ENCODE measurements at regions not wholly inside any gene's neighbourhood (a gene's known extent, or its start where the extent isn't known, plus 50 kb on each side); places are given as distances from the start of the nearest gene placed in this dataset.

DNA sequence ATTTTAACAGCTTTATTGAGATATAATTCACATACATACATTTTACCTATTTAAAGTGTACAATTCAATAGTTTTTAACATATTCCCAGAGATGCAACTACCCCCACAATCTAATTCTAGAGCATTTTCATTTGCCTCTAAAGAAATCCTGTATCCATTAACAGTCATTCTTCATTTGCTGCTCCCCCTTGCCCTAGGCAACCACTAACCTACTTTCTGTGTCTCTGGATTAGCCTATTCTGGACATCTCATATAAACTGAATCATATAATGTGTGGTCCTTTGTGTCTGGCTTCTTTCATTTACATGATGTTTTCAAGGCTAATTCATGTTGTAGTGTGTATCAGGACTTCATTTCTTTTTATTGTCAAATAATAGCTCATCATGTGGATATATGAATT, 105.1 kb upstream of the GRPR start:
- H3K9me3 ChIP-seq (ENCODE audit: control insufficient read depth in 1 of 2, insufficient read depth in 1 of 2, low read length in 2 of 2): no peaks in the 10 kb centered on the region
- Mint-ChIP-seq H3K36me3 (ENCODE audit: low read depth) (no peaks in the 10 kb centered on the region), H3K27me3 (peaks cover 24% of the 10 kb centered on the region), H3K4me3 (no peak overlapping the region), H3K27ac (no peak overlapping the region), H3K4me1 (ENCODE audit: low read depth) (no peaks in the 10 kb centered on the region), H3K9me3 (no peaks in the 10 kb centered on the region)
- CTCF ChIA-PET: no interaction called here
- H3K4me1 ChIP-seq (ENCODE audit: insufficient read depth, low read length): no peaks in the 10 kb centered on the region
- H3K36me3 ChIP-seq (ENCODE audit: insufficient read depth, low read length): no peaks in the 10 kb centered on the region
- no peak overlapping the region for H3K4me3 ChIP-seq (ENCODE audit: low read length)
- DNase-seq (no peak), ATAC-seq (ENCODE audit: poor library complexity) (no peak)
- TF ChIP-seq, protein P1, sequence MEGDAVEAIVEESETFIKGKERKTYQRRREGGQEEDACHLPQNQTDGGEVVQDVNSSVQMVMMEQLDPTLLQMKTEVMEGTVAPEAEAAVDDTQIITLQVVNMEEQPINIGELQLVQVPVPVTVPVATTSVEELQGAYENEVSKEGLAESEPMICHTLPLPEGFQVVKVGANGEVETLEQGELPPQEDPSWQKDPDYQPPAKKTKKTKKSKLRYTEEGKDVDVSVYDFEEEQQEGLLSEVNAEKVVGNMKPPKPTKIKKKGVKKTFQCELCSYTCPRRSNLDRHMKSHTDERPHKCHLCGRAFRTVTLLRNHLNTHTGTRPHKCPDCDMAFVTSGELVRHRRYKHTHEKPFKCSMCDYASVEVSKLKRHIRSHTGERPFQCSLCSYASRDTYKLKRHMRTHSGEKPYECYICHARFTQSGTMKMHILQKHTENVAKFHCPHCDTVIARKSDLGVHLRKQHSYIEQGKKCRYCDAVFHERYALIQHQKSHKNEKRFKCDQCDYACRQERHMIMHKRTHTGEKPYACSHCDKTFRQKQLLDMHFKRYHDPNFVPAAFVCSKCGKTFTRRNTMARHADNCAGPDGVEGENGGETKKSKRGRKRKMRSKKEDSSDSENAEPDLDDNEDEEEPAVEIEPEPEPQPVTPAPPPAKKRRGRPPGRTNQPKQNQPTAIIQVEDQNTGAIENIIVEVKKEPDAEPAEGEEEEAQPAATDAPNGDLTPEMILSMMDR (IDR thresholded peaks at IDR 0.05): no peak
- POLR2A ChIA-PET: no interaction called here
- intact Hi-C loops (cut with DNase I, micrococcal nuclease): no loop called here
- H3K27me3 ChIP-seq (ENCODE audit: control insufficient read depth in 1 of 2, insufficient read depth in 2 of 2, low read length in 2 of 2): no peaks in the 10 kb centered on the region
- no peak overlapping the region for H3K27ac ChIP-seq (ENCODE audit: low read depth in 1 of 2, low read length in 2 of 2)

DNA sequence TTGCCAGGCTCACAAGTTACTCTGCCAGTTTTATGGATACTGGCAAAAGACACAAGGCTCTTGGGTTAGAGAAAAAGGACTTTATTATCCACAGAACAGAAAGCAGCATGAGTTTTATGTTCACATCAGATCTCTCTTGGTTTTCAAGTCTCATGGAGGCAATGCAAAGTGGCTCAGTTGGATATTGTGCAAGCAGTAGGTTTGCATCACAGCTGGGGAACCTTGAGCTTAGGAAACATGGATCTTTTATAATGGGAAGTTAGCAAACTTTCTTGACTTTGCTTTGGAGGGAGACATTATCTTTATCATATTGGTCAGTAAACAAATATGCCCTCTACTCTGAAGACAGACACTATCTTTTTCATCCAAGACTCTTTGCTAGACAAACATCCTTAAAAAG, 109.2 kb upstream of the GRPR start:
- Histone ChIP-seq H3K4me1 (ENCODE audit: insufficient read depth, low read length) (no peaks in the 10 kb centered on the region), H3K27me3 (ENCODE audit: control insufficient read depth in 1 of 2, insufficient read depth in 2 of 2, low read length in 2 of 2) (no peaks in the 10 kb centered on the region), H3K4me3 (ENCODE audit: low read length) (no peak overlapping the region), H3K36me3 (ENCODE audit: insufficient read depth, low read length) (no peaks in the 10 kb centered on the region), H3K27ac (ENCODE audit: low read depth in 1 of 2, low read length in 2 of 2) (no peak overlapping the region), H3K9me3 (ENCODE audit: control insufficient read depth in 1 of 2, insufficient read depth in 1 of 2, low read length in 2 of 2) (no peaks in the 10 kb centered on the region)
- H3K36me3 Mint-ChIP-seq (ENCODE audit: low read depth): no peaks in the 10 kb centered on the region
- DNase-seq (no peak), ATAC-seq (ENCODE audit: poor library complexity) (no peak)
- intact Hi-C loops (cut with DNase I, micrococcal nuclease): no loop called here
- no peak overlapping the region for H3K27ac Mint-ChIP-seq
- POLR2A ChIA-PET: no interaction called here
- H3K27me3 Mint-ChIP-seq: no peaks in the 10 kb centered on the region
- H3K9me3 Mint-ChIP-seq: no peaks in the 10 kb centered on the region
- no peak overlapping the region for H3K4me3 Mint-ChIP-seq
- TF ChIP-seq, protein P1 (IDR thresholded peaks at IDR 0.05): no peak
- H3K4me1 Mint-ChIP-seq (ENCODE audit: low read depth): no peaks in the 10 kb centered on the region
- CTCF ChIA-PET: interaction anchor here (1.5 kb wide), 1 partner anchor 15 kb away, joined by 3 read pairs; no protein-coding TSS in a partner anchor

DNA sequence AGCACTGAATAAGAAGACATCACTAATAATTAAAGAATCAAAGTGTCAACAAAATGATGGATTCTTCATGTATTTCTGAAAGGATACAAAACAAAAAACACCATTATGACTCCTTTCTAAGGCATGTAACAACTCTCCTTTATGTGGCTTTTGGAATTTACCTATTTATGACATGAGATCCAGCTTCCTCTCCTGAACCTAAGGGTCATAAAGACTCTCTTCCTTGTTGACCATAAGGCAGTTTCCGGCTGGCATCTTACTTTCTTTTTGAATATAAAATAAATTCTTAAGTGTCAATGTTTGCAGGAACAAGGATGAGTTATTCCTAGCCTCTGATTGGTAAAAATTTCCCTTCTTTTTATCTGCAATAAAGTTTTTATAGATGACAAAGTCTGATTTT, 111.1 kb upstream of the GRPR start:
- Mint-ChIP-seq H3K27me3 (peaks cover 4% of the 10 kb centered on the region), H3K4me1 (ENCODE audit: low read depth) (no peaks in the 10 kb centered on the region), H3K9me3 (no peaks in the 10 kb centered on the region), H3K27ac (no peak overlapping the region), H3K4me3 (no peak overlapping the region), H3K36me3 (ENCODE audit: low read depth) (no peaks in the 10 kb centered on the region)
- ChIA-PET CTCF (no interaction called here), POLR2A (no interaction called here)
- Histone ChIP-seq H3K27me3 (ENCODE audit: control insufficient read depth in 1 of 2, insufficient read depth in 2 of 2, low read length in 2 of 2) (no peaks in the 10 kb centered on the region), H3K27ac (ENCODE audit: low read depth in 1 of 2, low read length in 2 of 2) (no peak overlapping the region), H3K9me3 (ENCODE audit: control insufficient read depth in 1 of 2, insufficient read depth in 1 of 2, low read length in 2 of 2) (no peaks in the 10 kb centered on the region), H3K4me1 (ENCODE audit: insufficient read depth, low read length) (no peaks in the 10 kb centered on the region), H3K36me3 (ENCODE audit: insufficient read depth, low read length) (no peaks in the 10 kb centered on the region), H3K4me3 (ENCODE audit: low read length) (no peak overlapping the region)
- DNase-seq (no peak), ATAC-seq (ENCODE audit: poor library complexity) (no peak)
- intact Hi-C loops (cut with DNase I, micrococcal nuclease): no loop called here
- TF ChIP-seq, protein P1 (IDR thresholded peaks at IDR 0.05): no peak
